BJ (cell line): ENCODE measurements at regions not wholly inside any gene's neighbourhood (a gene's known extent, or its start where the extent isn't known, plus 50 kb on each side); places are given as distances from the start of the nearest gene placed in this dataset.

ENCODE experiments used
- CTCF ChIA-PET: fragments of 350-600 bp; formaldehyde crosslinking; extraction: SDS; loops from one replicate; lab custom pipeline; 2021; ENCODE audit warnings: antibody characterized with exemption, inconsistent platforms; lab: Yijun Ruan, JAX
- POLR2A ChIA-PET: fragments of 300-600 bp; sonication (Branson Sonifier 250); formaldehyde crosslinking; extraction: SDS; loops from one replicate; lab custom pipeline; 2021; ENCODE audit warnings: antibody characterized with exemption; lab: Charles Lee
- DNase-seq: peaks from one replicate; pipeline ENCODE4 v3.0.0-alpha.2; 2011; ENCODE audit warnings: low read depth
- H3K27me3 ChIP-seq: 2 replicates; pipeline ENCODE4 v1.6.0; 2011; ENCODE audit warnings: low read length; ENCODE audit not compliant: control insufficient read depth, insufficient read depth
- H3K36me3 ChIP-seq: 2 replicates; pipeline ENCODE4 v1.5.1; 2011; ENCODE audit warnings: low read length; ENCODE audit not compliant: control insufficient read depth, insufficient read depth
- H3K4me3 ChIP-seq: 2 replicates; pipeline ENCODE4 v1.5.1; 2011; ENCODE audit warnings: low read depth, mild to moderate bottlenecking, control low read depth, low read length
- CTCF ChIP-seq: IDR thresholded peaks from 2 replicates; pipeline ENCODE4 v1.5.1; 2011; ENCODE audit warnings: low read depth, mild to moderate bottlenecking, control low read depth, inconsistent platforms, low read length, moderate library complexity; ENCODE audit not compliant: insufficient read depth

- Histone ChIP-seq H3K36me3 (no peaks in the 10 kb centered on the region), H3K27me3 (no peaks in the 10 kb centered on the region), H3K4me3 (no peak overlapping the region)
- ChIA-PET CTCF (no interaction called here), POLR2A (no interaction called here)
- no peak for TF ChIP-seq CTCF
- DNase-seq, result no peak
Observed at GRCh38 chr5:109614981-109615380, 74.7 kb upstream of the MAN2A1 start.

GRCh38 chr5:109614301-109614700, 75.4 kb upstream of the MAN2A1 start:
- no peak for TF ChIP-seq CTCF
- DNase-seq, result no peak
- ChIA-PET POLR2A (no interaction called here), CTCF (interaction anchor here (1.2 kb wide), 1 partner anchor 9 kb away, joined by 3 read pairs; no protein-coding TSS in a partner anchor)
- Histone ChIP-seq H3K27me3 (no peaks in the 10 kb centered on the region), H3K36me3 (no peaks in the 10 kb centered on the region), H3K4me3 (no peak overlapping the region)

- H3K4me3 ChIP-seq, result no peak overlapping the region
- ChIA-PET CTCF (no interaction called here), POLR2A (no interaction called here)
- TF ChIP-seq CTCF, result no peak
- no peak for DNase-seq
- H3K27me3 ChIP-seq, result no peaks in the 10 kb centered on the region
- H3K36me3 ChIP-seq, result no peaks in the 10 kb centered on the region
Observed at GRCh38 chr5:109612278-109612905, 77.3 kb upstream of the MAN2A1 start.

GRCh38 chr5:109611505-109611904, 78.2 kb upstream of the MAN2A1 start:
- ChIA-PET POLR2A (no interaction called here), CTCF (no interaction called here)
- Histone ChIP-seq H3K27me3 (no peaks in the 10 kb centered on the region), H3K4me3 (no peak overlapping the region), H3K36me3 (no peaks in the 10 kb centered on the region)
- no peak for DNase-seq
- TF ChIP-seq CTCF, result no peak

GRCh38 chr5:109611061-109611460, 78.7 kb upstream of the MAN2A1 start:
- H3K4me3 ChIP-seq, result no peak overlapping the region
- TF ChIP-seq CTCF, result no peak
- ChIA-PET CTCF (no interaction called here), POLR2A (no interaction called here)
- H3K36me3 ChIP-seq, result no peaks in the 10 kb centered on the region
- DNase-seq, result no peak
- no peaks in the 10 kb centered on the region for H3K27me3 ChIP-seq
